Right lobe of liver (tissue), 6 donors: ENCODE measurements at regions not wholly inside any gene's neighbourhood (a gene's known extent, or its start where the extent isn't known, plus 50 kb on each side); places are given as distances from the start of the nearest gene placed in this dataset.

ENCODE experiments used
- ATAC-seq, 4 donors: fragments of 200-7000 bp; cut with Tn5 transposase; one replicate each; pipeline ENCODE4 v1.9.1; 2020; ENCODE audit warnings: mild to moderate bottlenecking in 4 of 4, moderate library complexity in 4 of 4
- DNase-seq, 3 donors: peaks; one replicate each; pipeline ENCODE4 v3.0.0-alpha.2; 2020
- H3K27ac ChIP-seq, 3 donors: fragments of 200-600 bp; one replicate each; pipeline ENCODE4 v1.8.0; 2022
- H3K27me3 ChIP-seq, 2 donors: fragments of 200-600 bp; one replicate each; pipeline ENCODE4 v1.8.0; 2022
- H3K36me3 ChIP-seq, 4 donors: fragments of 200-600 bp; sonication (generic) in 1 of 4; one replicate each; pipeline versions ENCODE4 v1.5.1 to v1.8.0; 2017 to 2022; ENCODE audit warnings: control low read depth in 1 of 4
- H3K4me1 ChIP-seq, 4 donors: fragments of 200-600 bp; sonication (generic) in 1 of 4; one replicate each; pipeline versions ENCODE4 v1.5.1 to v1.8.0; 2017 to 2022; ENCODE audit warnings: control low read depth in 1 of 4
- H3K4me3 ChIP-seq, 3 donors: fragments of 200-600 bp; one replicate each; pipeline ENCODE4 v1.8.0; 2022
- H3K9me3 ChIP-seq, 4 donors: fragments of 200-600 bp; sonication (generic) in 1 of 4; one replicate each; pipeline versions ENCODE4 v1.5.1 to v1.8.0; 2017 to 2022; ENCODE audit warnings: control low read depth in 1 of 4
- POLR2A ChIP-seq: fragments of 450-650 bp; IDR thresholded peaks from one replicate; pipeline ENCODE4 v1.6.1; 2017; ENCODE audit warnings: antibody characterized with exemption, mild to moderate bottlenecking
- WGBS: methylation state at CpG from one replicate; pipeline ENCODE4 v1.1.6; 2018; ENCODE audit warnings: low coverage, low lambda C conversion rate; ENCODE audit not compliant: insufficient coverage; ENCODE audit errors: missing lambda C conversion rate; 5-methylcytosine and 5-hydroxymethylcytosine counted together
- intact Hi-C, 2 donors: fragments of 100-400 bp; cut with DNase I; formaldehyde crosslinking; loops; one replicate each; pipeline versions ENCODE4 v1.11.2 to v1.14.1; 2022
- TF ChIP-seq, protein P1 (sequence below), 4 donors: fragments of 200-600 bp in 3 of 4; fragments of 450-650 bp in 1 of 4; IDR thresholded peaks; one replicate each; pipeline versions ENCODE4 v1.5.1 to v1.8.0; 2016 to 2022; ENCODE audit warnings: antibody characterized with exemption in 4 of 4, mild to moderate bottlenecking in 2 of 4
- donor health status: DM: no; HTN: yes; CAD: no.
- donor health status: DM: no; HTN: no; CAD: no.
- donor health status: DM: no; HTN: no; CAD: no.
- donor health status: DM: no; HTN: yes; CAD: no.
- donor health status: DM: no; HTN: yes; CAD: no.

DNA sequence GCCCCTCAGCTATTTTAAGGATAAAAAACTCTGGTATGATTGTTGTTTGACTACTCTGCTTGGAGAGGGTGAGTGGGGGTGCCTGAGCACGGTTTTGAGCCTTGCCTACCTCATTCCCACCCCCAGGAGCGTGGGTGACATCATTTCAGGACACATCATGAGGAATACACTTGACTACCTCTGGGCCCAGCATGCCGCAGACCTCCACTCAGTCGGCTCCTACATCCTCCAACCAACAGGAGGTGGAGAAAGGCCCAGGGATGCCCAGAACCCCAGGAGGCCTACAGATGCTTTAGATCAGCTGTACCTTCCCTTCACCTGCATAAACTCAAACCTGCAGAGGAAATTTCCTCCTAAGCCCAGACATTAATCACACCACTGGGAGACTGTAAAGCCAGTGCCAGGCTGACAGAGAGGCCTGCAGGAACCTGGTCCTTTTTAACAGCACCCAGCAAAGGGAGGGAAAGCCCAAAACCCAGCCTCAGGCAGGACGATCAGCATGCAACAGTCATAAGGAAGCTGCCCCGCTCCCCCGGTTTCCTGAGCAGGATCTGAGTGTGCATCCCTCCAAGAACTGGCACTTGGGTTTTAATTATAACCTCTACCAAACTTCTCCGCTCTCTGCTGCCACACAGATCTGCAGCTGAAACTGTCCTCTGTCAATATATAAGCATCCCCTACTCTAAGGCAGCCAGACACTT, 61.7 kb upstream of the ZNRF2 start:
- TF ChIP-seq POLR2A: no peak
- TF ChIP-seq, protein P1, sequence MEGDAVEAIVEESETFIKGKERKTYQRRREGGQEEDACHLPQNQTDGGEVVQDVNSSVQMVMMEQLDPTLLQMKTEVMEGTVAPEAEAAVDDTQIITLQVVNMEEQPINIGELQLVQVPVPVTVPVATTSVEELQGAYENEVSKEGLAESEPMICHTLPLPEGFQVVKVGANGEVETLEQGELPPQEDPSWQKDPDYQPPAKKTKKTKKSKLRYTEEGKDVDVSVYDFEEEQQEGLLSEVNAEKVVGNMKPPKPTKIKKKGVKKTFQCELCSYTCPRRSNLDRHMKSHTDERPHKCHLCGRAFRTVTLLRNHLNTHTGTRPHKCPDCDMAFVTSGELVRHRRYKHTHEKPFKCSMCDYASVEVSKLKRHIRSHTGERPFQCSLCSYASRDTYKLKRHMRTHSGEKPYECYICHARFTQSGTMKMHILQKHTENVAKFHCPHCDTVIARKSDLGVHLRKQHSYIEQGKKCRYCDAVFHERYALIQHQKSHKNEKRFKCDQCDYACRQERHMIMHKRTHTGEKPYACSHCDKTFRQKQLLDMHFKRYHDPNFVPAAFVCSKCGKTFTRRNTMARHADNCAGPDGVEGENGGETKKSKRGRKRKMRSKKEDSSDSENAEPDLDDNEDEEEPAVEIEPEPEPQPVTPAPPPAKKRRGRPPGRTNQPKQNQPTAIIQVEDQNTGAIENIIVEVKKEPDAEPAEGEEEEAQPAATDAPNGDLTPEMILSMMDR (IDR thresholded peaks at IDR 0.05): no peak
- intact Hi-C loops: no loop called here
- Histone ChIP-seq H3K4me3 (no peak overlapping the region), H3K36me3 (no peaks in the 10 kb centered on the region), H3K27me3 (no peaks in the 10 kb centered on the region), H3K9me3 (peaks cover 0 to 2% (median 0%) of the 10 kb centered on the region in 4 donors), H3K27ac (no peak overlapping the region), H3K4me1 (peaks cover 0 to 13% (median 0%) of the 10 kb centered on the region in 4 donors)
- 65% methylated on average over 3 of the region's 8 CpGs for WGBS
- no peak for DNase-seq
- no peak for ATAC-seq

DNA sequence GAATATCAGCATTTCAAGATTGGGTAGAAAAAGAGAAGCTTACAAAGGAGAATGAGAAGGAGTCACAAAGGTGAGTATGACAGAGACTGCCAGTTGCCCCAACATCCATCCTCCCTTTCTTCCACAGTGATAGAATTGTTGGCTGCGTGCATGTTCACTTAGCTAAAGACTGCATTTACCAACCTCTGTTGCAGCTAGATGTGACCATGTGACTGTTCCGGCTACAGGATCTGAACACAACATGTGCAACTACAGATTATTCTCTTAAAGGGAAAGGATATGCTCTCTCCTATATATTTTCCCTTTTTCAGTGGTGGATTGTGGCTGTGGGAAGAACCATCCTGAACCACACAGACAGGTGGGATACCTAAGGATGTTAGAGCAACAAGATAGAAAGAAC, 60.5 kb upstream of the ZNRF2 start:
- intact Hi-C loops: no loop called here
- ATAC-seq: no peak

DNA sequence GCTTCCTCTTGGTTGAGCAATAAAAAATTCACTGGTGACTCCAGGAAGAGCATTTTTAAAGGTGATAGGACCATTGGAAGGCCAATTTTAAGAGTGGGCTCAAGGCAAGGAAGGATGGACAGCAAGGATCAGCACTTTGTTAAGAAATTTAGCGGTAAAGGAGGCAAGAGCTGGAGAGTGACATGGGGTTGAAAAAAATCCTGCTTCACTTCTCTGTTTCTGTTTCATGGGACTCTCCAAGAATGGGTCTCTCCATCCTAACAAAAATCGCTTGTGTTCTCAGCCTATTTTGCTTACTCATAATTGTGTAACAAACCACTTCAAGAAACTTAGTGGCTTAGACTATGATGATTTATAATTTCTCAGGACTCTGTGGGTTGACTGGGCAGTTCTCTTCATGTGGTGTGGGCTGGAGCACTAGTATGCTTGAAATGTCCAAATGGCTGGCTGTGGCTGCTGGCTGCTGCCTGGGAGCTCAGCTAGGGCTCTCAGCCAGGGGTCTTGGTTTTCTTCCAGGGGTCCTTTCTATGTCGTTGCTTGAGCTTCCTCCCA, 59.8 kb upstream of the ZNRF2 start:
- Histone ChIP-seq H3K4me1 (peaks cover 0 to 13% (median 0%) of the 10 kb centered on the region in 4 donors), H3K36me3 (no peaks in the 10 kb centered on the region), H3K9me3 (no peaks in the 10 kb centered on the region), H3K4me3 (no peak overlapping the region), H3K27ac (no peak overlapping the region), H3K27me3 (no peaks in the 10 kb centered on the region)
- ATAC-seq (peak; percentile 11 to 54 (median 40)), DNase-seq (no peak)
- no peak for TF ChIP-seq POLR2A
- TF ChIP-seq, protein P1 (IDR thresholded peaks at IDR 0.05): no peak
- intact Hi-C loops: no loop called here
- 44% methylated on average over 3 of the region's 3 CpGs for WGBS

More for the DNA sequence above, 60.5 kb upstream of the ZNRF2 start:
- Histone ChIP-seq H3K4me3 (no peak overlapping the region), H3K9me3 (no peaks in the 10 kb centered on the region), H3K27ac (no peak overlapping the region), H3K36me3 (no peaks in the 10 kb centered on the region), H3K27me3 (no peaks in the 10 kb centered on the region), H3K4me1 (peaks cover 0 to 13% (median 0%) of the 10 kb centered on the region in 4 donors)
- 79% methylated on average over 2 of the region's 2 CpGs for WGBS
- no peak for DNase-seq
- TF ChIP-seq, protein P1 (IDR thresholded peaks at IDR 0.05): no peak
- TF ChIP-seq POLR2A: no peak

DNA sequence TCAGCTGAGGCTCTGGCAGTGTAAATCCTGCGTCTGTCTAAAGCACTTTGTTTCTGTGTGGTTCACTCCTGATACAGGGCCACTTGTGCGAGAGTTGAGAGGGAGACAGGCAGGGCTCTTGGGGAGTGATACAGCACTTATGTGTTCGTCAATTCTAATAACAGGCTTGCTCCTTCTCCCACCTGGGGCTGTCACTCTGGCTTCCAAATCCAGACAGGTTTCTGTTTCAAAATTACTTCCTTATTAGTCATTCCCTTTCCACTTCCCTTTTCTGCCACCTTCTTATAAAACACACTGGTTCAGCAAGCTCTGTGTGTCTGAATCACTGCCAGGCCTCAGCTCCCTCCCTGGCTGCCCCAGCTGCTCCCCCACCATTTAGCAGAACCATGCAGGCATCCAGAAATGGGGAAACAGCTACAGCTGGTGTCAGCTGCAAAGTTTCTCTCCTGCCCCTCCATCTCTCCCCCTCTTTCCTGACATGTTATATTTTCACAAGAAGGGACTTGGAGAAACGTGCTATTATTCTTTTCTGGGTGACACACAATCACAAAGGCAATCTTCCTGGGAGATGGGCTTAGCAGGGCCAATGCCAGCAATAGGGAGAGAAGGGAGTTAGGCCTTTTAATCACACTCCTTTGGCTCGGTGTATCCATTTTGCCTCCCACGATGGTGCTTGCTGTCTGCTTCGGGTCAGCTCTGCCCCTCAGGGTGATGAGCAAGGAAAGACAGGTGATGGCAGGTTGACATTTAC, 58.4 kb upstream of the ZNRF2 start:
- ATAC-seq (peak; percentile 56 to 79 (median 62)), DNase-seq (peak in 2 of 3 donors; percentile 49 to 62)
- TF ChIP-seq, protein P1 (IDR thresholded peaks at IDR 0.05): no peak
- intact Hi-C loops: no loop called here
- H3K36me3 ChIP-seq: no peaks in the 10 kb centered on the region
- 51% methylated on average over 7 of the region's 7 CpGs for WGBS
- H3K27ac ChIP-seq: no peak overlapping the region
- H3K9me3 ChIP-seq: no peaks in the 10 kb centered on the region
- H3K4me1 ChIP-seq: peaks cover 0 to 13% (median 0%) of the 10 kb centered on the region in 4 donors
- no peak overlapping the region for H3K4me3 ChIP-seq
- no peaks in the 10 kb centered on the region for H3K27me3 ChIP-seq
